ENCODE measurements at regions not wholly inside any gene's neighbourhood (a gene's known extent, or its start where the extent isn't known, plus 50 kb on each side); places are given as distances from the start of the nearest gene placed in this dataset.

DNA sequence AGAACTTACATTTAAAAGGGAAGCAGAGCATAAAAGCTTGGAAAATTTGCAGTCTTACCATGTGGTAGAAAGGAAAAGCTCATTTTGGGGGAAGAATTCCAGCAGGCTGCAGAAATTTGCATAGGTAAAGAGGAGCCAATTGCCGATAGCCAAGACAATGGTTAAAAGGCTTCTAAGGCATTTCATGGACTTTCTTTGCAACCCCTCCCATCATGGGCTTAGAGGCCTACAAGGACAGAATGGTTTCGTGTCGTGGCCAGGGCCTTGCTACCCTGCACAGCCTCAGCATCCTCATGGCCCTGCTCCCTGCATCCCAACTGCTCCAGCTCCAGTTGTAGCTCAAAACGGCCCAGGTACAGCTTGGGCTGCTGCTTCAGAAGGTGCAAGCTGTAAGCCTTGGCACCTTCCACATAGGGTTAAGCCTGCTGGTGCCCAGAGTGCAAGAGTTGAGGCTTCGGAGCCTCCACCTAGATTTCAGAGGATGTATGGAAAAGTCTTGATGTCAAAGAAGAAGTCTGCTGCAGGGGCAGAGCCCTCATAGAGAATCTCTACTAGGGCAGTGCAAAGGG is 420.3 kb downstream of the PCDH17 start:
- Histone ChIP-seq H3K4me3 (no peak overlapping the region), H3K27ac (no peak overlapping the region), H3K9me3 (no peaks in the 10 kb centered on the region), H3K36me3 (no peaks in the 10 kb centered on the region), H3K4me1 (no peaks in the 10 kb centered on the region), H3K27me3 (no peaks in the 10 kb centered on the region)
- intact Hi-C loops (cut with DNase I) = no loop called here
- 65 to 85% methylated on average over 5 of the region's 5 CpGs for WGBS, 2 donors
- TF ChIP-seq, protein P1, sequence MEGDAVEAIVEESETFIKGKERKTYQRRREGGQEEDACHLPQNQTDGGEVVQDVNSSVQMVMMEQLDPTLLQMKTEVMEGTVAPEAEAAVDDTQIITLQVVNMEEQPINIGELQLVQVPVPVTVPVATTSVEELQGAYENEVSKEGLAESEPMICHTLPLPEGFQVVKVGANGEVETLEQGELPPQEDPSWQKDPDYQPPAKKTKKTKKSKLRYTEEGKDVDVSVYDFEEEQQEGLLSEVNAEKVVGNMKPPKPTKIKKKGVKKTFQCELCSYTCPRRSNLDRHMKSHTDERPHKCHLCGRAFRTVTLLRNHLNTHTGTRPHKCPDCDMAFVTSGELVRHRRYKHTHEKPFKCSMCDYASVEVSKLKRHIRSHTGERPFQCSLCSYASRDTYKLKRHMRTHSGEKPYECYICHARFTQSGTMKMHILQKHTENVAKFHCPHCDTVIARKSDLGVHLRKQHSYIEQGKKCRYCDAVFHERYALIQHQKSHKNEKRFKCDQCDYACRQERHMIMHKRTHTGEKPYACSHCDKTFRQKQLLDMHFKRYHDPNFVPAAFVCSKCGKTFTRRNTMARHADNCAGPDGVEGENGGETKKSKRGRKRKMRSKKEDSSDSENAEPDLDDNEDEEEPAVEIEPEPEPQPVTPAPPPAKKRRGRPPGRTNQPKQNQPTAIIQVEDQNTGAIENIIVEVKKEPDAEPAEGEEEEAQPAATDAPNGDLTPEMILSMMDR (IDR thresholded peaks at IDR 0.05) = no peak
- TF ChIP-seq EP300 (IDR thresholded peaks at IDR 0.05) (no peak), POLR2A (IDR thresholded peaks at IDR 0.05) (no peak), POLR2AphosphoS5 (IDR thresholded peaks at IDR 0.05) (no peak)
- no peak for DNase-seq

DNA sequence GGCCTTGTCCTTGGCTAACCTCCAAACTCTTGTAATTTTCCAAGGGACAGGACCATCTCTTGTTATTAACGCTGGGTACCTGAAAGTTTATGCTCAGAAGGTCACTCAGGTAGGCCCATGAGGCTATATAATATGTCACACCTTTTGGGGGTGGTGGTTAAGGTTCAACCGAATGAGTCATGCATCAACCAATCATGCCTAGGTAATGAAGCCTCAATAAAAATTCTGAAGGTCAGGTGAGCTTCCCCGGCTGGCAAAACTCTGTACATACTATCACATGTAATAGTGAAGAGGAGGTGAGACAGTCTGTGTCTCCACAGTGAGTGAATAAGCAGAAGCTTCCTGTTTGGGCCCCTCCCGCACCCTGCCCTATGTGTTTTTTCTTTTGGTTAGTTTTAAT is 424.9 kb downstream of the PCDH17 start:
- Histone ChIP-seq H3K4me3 (no peak overlapping the region), H3K36me3 (no peaks in the 10 kb centered on the region), H3K9me3 (no peaks in the 10 kb centered on the region), H3K27me3 (no peaks in the 10 kb centered on the region), H3K4me1 (no peaks in the 10 kb centered on the region), H3K27ac (no peak overlapping the region)
- intact Hi-C loops (cut with DNase I) = no loop called here
- WGBS, 2 donors = 34 to 66% methylated on average over 4 of the region's 4 CpGs
- TF ChIP-seq, protein P1 (IDR thresholded peaks at IDR 0.05) = no peak
- TF ChIP-seq EP300 (IDR thresholded peaks at IDR 0.05) = no peak
- DNase-seq = no peak

DNA sequence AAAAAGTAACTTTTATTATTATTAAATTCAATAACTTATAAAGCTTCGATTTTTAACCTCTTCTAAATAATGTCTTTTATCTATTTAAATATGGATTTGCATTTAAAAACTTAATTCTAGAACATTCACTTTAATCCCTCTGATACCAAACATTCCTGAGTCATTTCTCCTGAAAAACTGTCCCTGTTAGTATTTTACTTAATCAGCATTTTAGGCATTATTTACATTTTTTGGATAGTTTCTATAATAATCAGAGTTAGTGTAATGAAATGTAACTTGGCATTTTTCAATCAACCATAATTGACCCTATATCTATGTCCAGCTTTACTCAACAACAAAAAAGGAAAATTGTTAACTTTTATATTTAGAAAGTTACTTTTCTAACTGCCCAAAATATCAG is 428.1 kb downstream of the PCDH17 start:
- TF ChIP-seq POLR2AphosphoS5 (IDR thresholded peaks at IDR 0.05) (no peak), EP300 (IDR thresholded peaks at IDR 0.05) (no peak), POLR2A (IDR thresholded peaks at IDR 0.05) (no peak)
- TF ChIP-seq, protein P1 (IDR thresholded peaks at IDR 0.05) = no peak
- WGBS, 2 donors = 38 to 63% methylated on average over 1 of the region's 1 CpG
- intact Hi-C loops (cut with DNase I) = no loop called here

DNA sequence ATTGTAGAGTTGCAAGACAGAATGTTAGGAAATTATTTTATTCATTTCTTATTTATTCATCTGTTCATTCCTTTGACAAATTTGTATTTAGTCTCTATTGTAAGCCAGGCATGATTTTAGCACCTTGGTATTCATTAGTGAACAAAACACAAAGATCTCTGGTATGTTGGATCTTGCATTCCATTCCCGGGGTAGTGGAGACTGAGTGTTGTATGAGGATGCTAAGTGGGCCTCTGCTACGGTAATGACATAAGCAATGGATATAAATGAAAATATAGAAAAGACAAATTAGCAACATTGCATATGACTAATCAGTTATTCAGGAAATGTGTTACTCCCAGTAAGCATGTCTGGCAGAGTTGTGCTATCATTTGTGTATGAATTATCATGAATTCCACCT is 449.3 kb downstream of the PCDH17 start:
- H3K27me3 ChIP-seq = no peaks in the 10 kb centered on the region
- 68 to 69% methylated on average over 2 of the region's 2 CpGs for WGBS, 2 donors
- no peaks in the 10 kb centered on the region for H3K36me3 ChIP-seq
- no peak for DNase-seq
- H3K27ac ChIP-seq = no peak overlapping the region
- no peaks in the 10 kb centered on the region for H3K9me3 ChIP-seq
- H3K4me1 ChIP-seq = no peaks in the 10 kb centered on the region
- TF ChIP-seq EP300 (IDR thresholded peaks at IDR 0.05) = no peak
- no peak for TF ChIP-seq POLR2AphosphoS5 (IDR thresholded peaks at IDR 0.05)
- TF ChIP-seq POLR2A (IDR thresholded peaks at IDR 0.05) = no peak
- TF ChIP-seq, protein P1 (IDR thresholded peaks at IDR 0.05) = no peak
- no peak overlapping the region for H3K4me3 ChIP-seq
- intact Hi-C loops (cut with DNase I) = no loop called here

More for the DNA sequence above, 428.1 kb downstream of the PCDH17 start:
- Histone ChIP-seq H3K9me3 (peaks cover 0 to 3% (median under 1%) of the 10 kb centered on the region in 4 donors), H3K4me1 (no peaks in the 10 kb centered on the region), H3K27me3 (no peaks in the 10 kb centered on the region), H3K36me3 (no peaks in the 10 kb centered on the region), H3K27ac (no peak overlapping the region), H3K4me3 (no peak overlapping the region)
- no peak for DNase-seq

DNA sequence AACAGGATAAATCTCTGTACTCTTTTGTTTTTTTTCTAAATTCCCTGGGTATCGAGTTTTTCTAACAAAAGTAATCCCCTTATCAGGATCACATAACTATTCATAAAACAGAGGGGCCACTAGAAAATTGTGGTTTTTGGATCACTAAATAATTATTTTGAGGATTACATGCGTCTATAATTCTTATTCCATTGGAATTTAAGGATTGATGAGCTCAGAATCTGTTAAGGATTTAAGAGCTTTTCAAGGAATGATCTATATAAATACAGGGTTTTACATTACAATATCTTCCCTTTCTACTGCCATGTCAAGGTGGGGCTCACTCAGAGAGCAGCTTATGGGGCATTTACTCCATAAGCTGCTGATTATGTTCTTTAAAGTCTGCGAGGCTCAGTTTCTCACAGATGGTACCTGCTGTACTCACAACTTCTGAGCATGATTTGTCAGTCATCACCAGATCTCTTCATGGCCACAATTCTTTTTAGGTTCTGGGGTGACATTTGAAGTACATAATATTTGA is 449.8 kb downstream of the PCDH17 start:
- no peaks in the 10 kb centered on the region for H3K9me3 ChIP-seq
- 76 to 77% methylated on average over 3 of the region's 3 CpGs for WGBS, 2 donors
- H3K27ac ChIP-seq = no peak overlapping the region
- DNase-seq = no peak
- no peaks in the 10 kb centered on the region for H3K27me3 ChIP-seq
- H3K36me3 ChIP-seq = no peaks in the 10 kb centered on the region
- TF ChIP-seq EP300 (IDR thresholded peaks at IDR 0.05) (no peak), POLR2A (IDR thresholded peaks at IDR 0.05) (no peak), POLR2AphosphoS5 (IDR thresholded peaks at IDR 0.05) (no peak)
- TF ChIP-seq, protein P1 (IDR thresholded peaks at IDR 0.05) = no peak
- H3K4me1 ChIP-seq = no peaks in the 10 kb centered on the region
- intact Hi-C loops (cut with DNase I) = no loop called here
- H3K4me3 ChIP-seq = no peak overlapping the region

Data from sigmoid colon (tissue), 6 donors.